Nephron progenitor cell (in vitro differentiated cells): ENCODE measurements at regions not wholly inside any gene's neighbourhood (a gene's known extent, or its start where the extent isn't known, plus 50 kb on each side); places are given as distances from the start of the nearest gene placed in this dataset.

Source experiments
- DNase-seq: peaks from one replicate; pipeline ENCODE4 v3.0.0; 2021
- H3K27ac Mint-ChIP-seq: 2 replicates; pipeline ENCODE4 v1.8.0; 2021; ENCODE audit warnings: mild to moderate bottlenecking, moderate library complexity, mixed read lengths
- H3K27me3 Mint-ChIP-seq: 2 replicates; pipeline ENCODE4 v1.8.0; 2021; ENCODE audit warnings: mild to moderate bottlenecking, low read depth, mixed read lengths; ENCODE audit not compliant: poor library complexity
- H3K36me3 Mint-ChIP-seq: 2 replicates; pipeline ENCODE4 v1.8.0; 2021; ENCODE audit warnings: low read depth, mixed read lengths
- H3K4me1 Mint-ChIP-seq: 2 replicates; pipeline ENCODE4 v1.8.0; 2021; ENCODE audit warnings: mixed read lengths
- H3K4me3 Mint-ChIP-seq: 2 replicates; pipeline ENCODE4 v1.8.0; 2021; ENCODE audit warnings: mild to moderate bottlenecking, moderate library complexity, mixed read lengths
- H3K9me3 Mint-ChIP-seq: 2 replicates; pipeline ENCODE4 v1.8.0; 2021; ENCODE audit warnings: mild to moderate bottlenecking, moderate library complexity, mixed read lengths
- TF ChIP-seq, protein P1 (sequence below): fragments of 200-600 bp; sonication (generic); IDR thresholded peaks from 2 replicates; pipeline ENCODE4 v1.5.0; 2021; ENCODE audit warnings: antibody characterized with exemption

DNA sequence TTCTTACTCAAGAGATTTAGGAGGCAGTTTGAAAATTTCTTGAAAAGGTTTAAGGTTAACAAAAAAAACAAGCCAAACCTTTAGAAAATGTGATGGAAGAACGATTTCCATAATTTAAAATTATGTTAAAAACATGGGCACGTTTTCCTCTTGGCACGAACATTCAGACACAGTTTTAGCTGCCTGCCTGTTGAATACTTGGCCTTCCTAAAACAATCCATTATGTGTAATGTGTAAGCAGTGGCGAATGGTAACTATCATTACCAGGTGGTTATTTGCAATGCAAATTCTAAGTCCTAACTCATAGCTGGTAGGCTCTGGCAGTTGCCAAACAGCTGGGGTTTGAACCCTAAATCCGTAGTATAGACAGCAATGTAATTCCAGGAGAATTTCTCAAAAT lies 1425.7 kb upstream of the SLC10A2 start:
- TF ChIP-seq, protein P1, sequence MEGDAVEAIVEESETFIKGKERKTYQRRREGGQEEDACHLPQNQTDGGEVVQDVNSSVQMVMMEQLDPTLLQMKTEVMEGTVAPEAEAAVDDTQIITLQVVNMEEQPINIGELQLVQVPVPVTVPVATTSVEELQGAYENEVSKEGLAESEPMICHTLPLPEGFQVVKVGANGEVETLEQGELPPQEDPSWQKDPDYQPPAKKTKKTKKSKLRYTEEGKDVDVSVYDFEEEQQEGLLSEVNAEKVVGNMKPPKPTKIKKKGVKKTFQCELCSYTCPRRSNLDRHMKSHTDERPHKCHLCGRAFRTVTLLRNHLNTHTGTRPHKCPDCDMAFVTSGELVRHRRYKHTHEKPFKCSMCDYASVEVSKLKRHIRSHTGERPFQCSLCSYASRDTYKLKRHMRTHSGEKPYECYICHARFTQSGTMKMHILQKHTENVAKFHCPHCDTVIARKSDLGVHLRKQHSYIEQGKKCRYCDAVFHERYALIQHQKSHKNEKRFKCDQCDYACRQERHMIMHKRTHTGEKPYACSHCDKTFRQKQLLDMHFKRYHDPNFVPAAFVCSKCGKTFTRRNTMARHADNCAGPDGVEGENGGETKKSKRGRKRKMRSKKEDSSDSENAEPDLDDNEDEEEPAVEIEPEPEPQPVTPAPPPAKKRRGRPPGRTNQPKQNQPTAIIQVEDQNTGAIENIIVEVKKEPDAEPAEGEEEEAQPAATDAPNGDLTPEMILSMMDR, result no peak
- Mint-ChIP-seq H3K36me3 (no peaks in the 10 kb centered on the region), H3K9me3 (peaks cover 7% of the 10 kb centered on the region), H3K4me1 (no peaks in the 10 kb centered on the region), H3K27ac (no peak overlapping the region), H3K27me3 (peaks cover 4% of the 10 kb centered on the region), H3K4me3 (no peak overlapping the region)
- DNase-seq, result no peak

DNA sequence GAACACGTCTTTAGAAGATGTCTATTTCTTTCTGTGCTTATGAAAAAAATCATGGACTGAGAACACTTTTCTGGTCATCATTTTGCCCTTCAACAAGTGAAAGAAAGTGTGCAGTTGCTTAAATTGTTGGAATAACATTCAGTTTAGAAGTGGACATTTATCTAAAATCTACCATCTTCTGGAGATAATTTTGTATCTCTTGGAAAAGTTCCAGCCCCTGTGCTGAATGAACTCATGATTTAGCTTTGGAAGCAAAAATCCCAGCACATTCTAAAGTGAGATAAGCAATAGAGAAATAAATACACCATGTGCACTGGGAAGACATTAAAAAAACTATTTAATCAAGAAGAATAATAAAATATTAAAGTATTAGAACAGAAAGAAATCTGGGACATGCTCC lies 1420.8 kb upstream of the SLC10A2 start:
- no peak for DNase-seq
- Mint-ChIP-seq H3K4me1 (no peaks in the 10 kb centered on the region), H3K27me3 (no peaks in the 10 kb centered on the region), H3K27ac (no peak overlapping the region), H3K36me3 (no peaks in the 10 kb centered on the region), H3K9me3 (no peaks in the 10 kb centered on the region), H3K4me3 (no peak overlapping the region)
- TF ChIP-seq, protein P1, result no peak

DNA sequence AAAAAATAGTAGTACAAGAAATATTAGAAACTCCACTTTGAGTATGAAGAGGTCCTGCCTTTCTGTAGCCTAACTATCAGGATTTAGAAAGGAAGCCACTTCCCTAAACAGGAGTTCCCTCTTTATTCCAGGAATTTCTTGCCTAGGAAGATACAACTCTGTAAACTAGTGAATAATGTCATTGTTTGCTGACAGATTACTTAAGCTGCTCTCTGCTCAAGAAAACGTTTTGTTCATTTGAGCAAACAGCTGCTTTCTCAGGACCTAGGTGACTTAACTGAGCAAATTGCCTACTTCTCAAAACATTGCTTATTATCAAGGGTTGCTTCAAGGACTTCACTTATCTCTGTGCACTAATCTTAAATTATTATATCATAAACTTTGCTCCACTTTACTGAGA lies 1419.4 kb upstream of the SLC10A2 start:
- Mint-ChIP-seq H3K4me3 (no peak overlapping the region), H3K4me1 (no peaks in the 10 kb centered on the region), H3K27ac (no peak overlapping the region), H3K27me3 (no peaks in the 10 kb centered on the region), H3K9me3 (no peaks in the 10 kb centered on the region), H3K36me3 (no peaks in the 10 kb centered on the region)
- DNase-seq, result no peak
- TF ChIP-seq, protein P1, result no peak

DNA sequence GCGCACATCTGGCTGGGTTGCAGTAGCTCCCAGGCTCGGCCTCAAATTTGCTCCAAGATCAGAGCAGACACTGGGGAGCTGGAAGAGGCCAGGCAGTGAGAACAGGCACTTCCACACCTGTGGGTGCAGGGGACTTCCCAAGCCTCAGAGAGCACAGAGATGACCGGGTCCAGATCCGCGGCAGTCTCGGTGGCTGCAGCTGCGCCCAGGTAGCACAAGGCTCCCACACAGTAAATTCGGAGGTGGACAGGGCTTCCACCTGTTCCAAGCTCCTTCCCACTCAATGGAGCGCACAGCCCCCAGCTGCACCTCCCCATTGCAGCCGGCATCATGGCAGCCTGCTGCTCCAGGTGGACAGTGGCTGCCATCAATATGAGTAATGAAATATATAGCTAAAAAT lies 1417.4 kb upstream of the SLC10A2 start:
- no peaks in the 10 kb centered on the region for H3K27me3 Mint-ChIP-seq
- no peaks in the 10 kb centered on the region for H3K4me1 Mint-ChIP-seq
- H3K4me3 Mint-ChIP-seq, result no peak overlapping the region
- TF ChIP-seq, protein P1, result no peak
- peaks cover 13% of the 10 kb centered on the region for H3K9me3 Mint-ChIP-seq
- no peak overlapping the region for H3K27ac Mint-ChIP-seq
- no peak for DNase-seq
- no peaks in the 10 kb centered on the region for H3K36me3 Mint-ChIP-seq

DNA sequence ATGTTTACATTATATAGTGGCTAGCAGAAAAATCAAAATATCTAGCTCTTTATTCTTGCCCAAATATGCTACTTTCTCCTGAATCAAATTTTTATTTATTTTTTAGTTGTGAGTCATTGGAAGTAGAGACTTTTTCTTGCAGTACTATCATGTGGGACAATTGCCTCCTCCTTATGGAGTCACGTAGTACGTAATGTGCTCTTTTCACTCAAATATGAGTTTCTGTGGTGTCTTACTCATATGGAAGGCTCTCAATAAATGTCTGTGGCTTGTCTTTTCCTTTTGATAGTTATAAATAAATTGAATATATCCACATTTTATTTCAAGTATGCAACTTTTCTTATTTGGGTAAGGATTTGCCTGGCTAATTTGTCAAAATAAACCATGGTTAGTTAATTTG lies 1411.0 kb upstream of the SLC10A2 start:
- no peak for DNase-seq
- Mint-ChIP-seq H3K27me3 (no peaks in the 10 kb centered on the region), H3K4me1 (no peaks in the 10 kb centered on the region), H3K4me3 (no peak overlapping the region), H3K9me3 (peaks cover 21% of the 10 kb centered on the region), H3K27ac (no peak overlapping the region), H3K36me3 (no peaks in the 10 kb centered on the region)
- TF ChIP-seq, protein P1, result no peak

DNA sequence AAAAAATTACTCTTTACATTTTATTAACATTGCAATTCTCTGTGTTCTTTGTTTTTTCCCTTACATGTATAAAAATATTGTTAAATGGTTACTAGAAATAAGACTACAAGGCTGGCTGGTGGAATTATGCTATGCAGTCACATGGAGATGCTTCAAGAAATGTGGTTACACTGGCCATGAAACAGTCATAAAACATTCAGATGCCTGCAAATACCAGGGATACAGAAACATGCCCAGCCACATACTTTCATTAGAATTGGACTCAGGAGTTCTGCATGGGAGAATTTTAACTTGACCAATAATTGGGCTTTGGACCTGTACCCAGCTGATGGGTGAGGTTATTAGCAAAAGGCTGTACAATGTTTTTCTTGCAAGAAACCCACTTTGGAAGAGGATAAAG lies 1407.7 kb upstream of the SLC10A2 start:
- no peak overlapping the region for H3K4me3 Mint-ChIP-seq
- no peaks in the 10 kb centered on the region for H3K36me3 Mint-ChIP-seq
- no peak for DNase-seq
- no peak overlapping the region for H3K27ac Mint-ChIP-seq
- no peaks in the 10 kb centered on the region for H3K4me1 Mint-ChIP-seq
- H3K9me3 Mint-ChIP-seq, result peaks cover 10% of the 10 kb centered on the region
- peaks cover 3% of the 10 kb centered on the region for H3K27me3 Mint-ChIP-seq
- TF ChIP-seq, protein P1, result no peak
